K562 (cell line): ENCODE measurements at regions not wholly inside any gene's neighbourhood (a gene's known extent, or its start where the extent isn't known, plus 50 kb on each side); places are given as distances from the start of the nearest gene placed in this dataset.

Experiments
- ADNP ChIP-seq: fragments of 200-800 bp; sonication (Bioruptor generic); IDR thresholded peaks from 2 replicates; pipeline ENCODE4 v1.6.1; 2016; ENCODE audit warnings: missing genetic modification characterization, missing compliant biosample characterization
- ASH1L ChIP-seq: fragments of 450-650 bp; IDR thresholded peaks from 2 replicates; pipeline ENCODE4 v1.6.1; 2018; ENCODE audit warnings: borderline replicate concordance, mild to moderate bottlenecking, low read depth; ENCODE audit not compliant: partially characterized antibody
- BDP1 ChIP-seq: IDR thresholded peaks from 3 replicates; pipeline ENCODE4 v1.6.1; 2011; ENCODE audit not compliant: insufficient read length, insufficient read depth
- CBX1 ChIP-seq: sonication (generic); IDR thresholded peaks from 2 replicates; pipeline ENCODE4 v1.6.1; 2016; ENCODE audit warnings: antibody characterized with exemption, low read depth, mild to moderate bottlenecking
- CCAR2 ChIP-seq: fragments of 200-400 bp; formaldehyde crosslinking; IDR thresholded peaks from 2 replicates; pipeline ENCODE4 v1.6.1; 2017; ENCODE audit warnings: mild to moderate bottlenecking, low read depth, low read length
- CEBPZ ChIP-seq: fragments of 150-350 bp; IDR thresholded peaks from 2 replicates; pipeline ENCODE4 v1.6.1; 2014; ENCODE audit warnings: low read depth, mild to moderate bottlenecking, low read length, borderline replicate concordance
- ETS2 ChIP-seq: IDR thresholded peaks from 2 replicates; pipeline ENCODE4 v1.6.1; 2016; ENCODE audit warnings: borderline replicate concordance, missing genetic modification characterization, mild to moderate bottlenecking, moderate library complexity, missing compliant biosample characterization; ENCODE audit not compliant: poor library complexity, severe bottlenecking
- GTF2E2 ChIP-seq: fragments of 200-800 bp; sonication (Bioruptor generic); IDR thresholded peaks from 2 replicates; pipeline ENCODE4 v1.6.1; 2016; ENCODE audit warnings: missing genetic modification characterization, missing compliant biosample characterization
- JUNB ChIP-seq: fragments of 450-650 bp; formaldehyde crosslinking; conservative IDR thresholded peaks from 2 replicates; pipeline ENCODE4 v1.4.0; 2020; ENCODE audit warnings: mild to moderate bottlenecking
- KLF13 ChIP-seq: fragments of 450-650 bp; IDR thresholded peaks from 2 replicates; pipeline ENCODE4 v1.6.1; 2016; ENCODE audit warnings: missing genetic modification characterization, low read depth, mild to moderate bottlenecking, missing compliant biosample characterization, moderate library complexity, borderline replicate concordance
- MTA2 ChIP-seq: fragments of 450-650 bp; IDR thresholded peaks from 2 replicates; pipeline ENCODE4 v1.6.1; 2016; ENCODE audit warnings: low read depth
- NBN ChIP-seq: fragments of 450-650 bp; IDR thresholded peaks from 2 replicates; pipeline ENCODE4 v1.6.1; 2016; ENCODE audit warnings: low read depth, mild to moderate bottlenecking
- NFATC3 ChIP-seq: fragments of 450-650 bp; IDR thresholded peaks from 2 replicates; pipeline ENCODE4 v1.6.1; 2017; ENCODE audit warnings: mild to moderate bottlenecking
- PCBP1 ChIP-seq: fragments of 200-400 bp; formaldehyde crosslinking; IDR thresholded peaks from 2 replicates; pipeline ENCODE4 v1.6.1; 2018; ENCODE audit warnings: mild to moderate bottlenecking, low read depth, low read length; ENCODE audit not compliant: poor library complexity, severe bottlenecking
- POLR2G ChIP-seq: fragments of 200-400 bp; formaldehyde crosslinking; IDR thresholded peaks from 2 replicates; pipeline ENCODE4 v1.6.1; 2017; ENCODE audit warnings: low read depth, mild to moderate bottlenecking, antibody characterized with exemption, low read length, moderate library complexity
- PYGO2 ChIP-seq: fragments of 450-650 bp; IDR thresholded peaks from 2 replicates; pipeline ENCODE4 v1.6.1; 2016; ENCODE audit warnings: mild to moderate bottlenecking, missing genetic modification characterization, moderate library complexity, missing compliant biosample characterization
- ZFP1 ChIP-seq: fragments of 450-650 bp; formaldehyde crosslinking; IDR thresholded peaks from 2 replicates; pipeline ENCODE4 v1.4.0; 2020; ENCODE audit warnings: mild to moderate bottlenecking, mixed read lengths
- ZKSCAN3 ChIP-seq: fragments of 250-450 bp; sonication (Bioruptor Pico); IDR thresholded peaks from 2 replicates; pipeline ENCODE4 v1.4.0; 2020
- ZNF232 ChIP-seq: sonication (generic); formaldehyde crosslinking; IDR thresholded peaks from 2 replicates; pipeline ENCODE4 v1.8.0; 2022; ENCODE audit warnings: mild to moderate bottlenecking, missing genetic modification reagents
- ZNF785 ChIP-seq: fragments of 250-450 bp; sonication (Bioruptor Pico); IDR thresholded peaks from 2 replicates; pipeline ENCODE4 v1.4.0; 2020; ENCODE audit warnings: mild to moderate bottlenecking
- TF ChIP-seq, protein P1 (sequence below): fragments of 250-450 bp; sonication (Bioruptor Pico); IDR thresholded peaks from 2 replicates; pipeline ENCODE4 v1.9.0; 2021; ENCODE audit warnings: mild to moderate bottlenecking, inconsistent platforms
- TF ChIP-seq, protein P2 (sequence below): IDR thresholded peaks from 2 replicates; pipeline ENCODE4 v1.6.1; 2011; ENCODE audit not compliant: insufficient read length; ENCODE audit errors: extremely low read depth

DNA sequence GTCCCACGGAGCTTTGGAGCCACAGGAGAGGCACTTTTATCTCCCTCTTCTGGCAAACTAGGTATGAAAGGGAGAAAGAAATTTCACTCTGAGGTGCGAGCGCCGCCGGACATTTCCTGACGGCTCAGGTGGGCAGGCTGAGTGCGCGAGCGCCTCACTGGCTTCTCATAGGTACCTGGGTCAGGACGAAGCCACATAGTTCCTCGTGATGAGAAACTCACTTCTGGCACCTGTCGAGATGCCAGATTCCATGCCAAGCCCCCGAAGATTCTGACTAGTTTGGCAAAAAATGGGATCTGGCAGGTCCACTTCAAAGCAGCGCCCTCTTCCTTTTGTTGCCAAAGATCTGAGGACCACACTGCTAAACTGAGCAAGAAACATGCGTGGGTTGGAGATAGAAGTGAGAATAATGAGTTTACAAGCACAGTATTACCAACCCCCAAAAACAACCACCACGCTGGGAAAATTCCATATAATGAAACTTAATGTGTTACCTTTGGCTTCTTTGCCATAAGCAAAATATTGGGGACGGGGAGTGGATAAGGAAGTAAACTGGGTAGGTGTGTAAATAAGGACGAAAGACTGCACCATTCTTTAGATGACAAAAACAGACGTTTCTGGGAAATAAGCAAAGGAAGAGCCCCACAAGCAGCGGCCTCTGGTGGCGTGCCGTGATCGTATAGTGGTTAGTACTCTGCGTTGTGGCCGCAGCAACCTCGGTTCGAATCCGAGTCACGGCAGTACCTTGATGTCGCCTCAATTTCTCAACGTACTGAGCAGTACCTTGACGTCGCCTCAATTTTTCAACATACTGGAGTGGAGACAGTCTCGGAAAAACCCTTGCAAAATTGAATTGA is 89.8 kb upstream of the PRSS16 start (continued):
- TF ChIP-seq JUNB (CRISPR knock-in tag), result no peak
- TF ChIP-seq NBN, result peak; percentile 97
- TF ChIP-seq, protein P1, sequence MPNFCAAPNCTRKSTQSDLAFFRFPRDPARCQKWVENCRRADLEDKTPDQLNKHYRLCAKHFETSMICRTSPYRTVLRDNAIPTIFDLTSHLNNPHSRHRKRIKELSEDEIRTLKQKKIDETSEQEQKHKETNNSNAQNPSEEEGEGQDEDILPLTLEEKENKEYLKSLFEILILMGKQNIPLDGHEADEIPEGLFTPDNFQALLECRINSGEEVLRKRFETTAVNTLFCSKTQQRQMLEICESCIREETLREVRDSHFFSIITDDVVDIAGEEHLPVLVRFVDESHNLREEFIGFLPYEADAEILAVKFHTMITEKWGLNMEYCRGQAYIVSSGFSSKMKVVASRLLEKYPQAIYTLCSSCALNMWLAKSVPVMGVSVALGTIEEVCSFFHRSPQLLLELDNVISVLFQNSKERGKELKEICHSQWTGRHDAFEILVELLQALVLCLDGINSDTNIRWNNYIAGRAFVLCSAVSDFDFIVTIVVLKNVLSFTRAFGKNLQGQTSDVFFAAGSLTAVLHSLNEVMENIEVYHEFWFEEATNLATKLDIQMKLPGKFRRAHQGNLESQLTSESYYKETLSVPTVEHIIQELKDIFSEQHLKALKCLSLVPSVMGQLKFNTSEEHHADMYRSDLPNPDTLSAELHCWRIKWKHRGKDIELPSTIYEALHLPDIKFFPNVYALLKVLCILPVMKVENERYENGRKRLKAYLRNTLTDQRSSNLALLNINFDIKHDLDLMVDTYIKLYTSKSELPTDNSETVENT, result peak; percentile 22; the same call in 1 of the 2 replicates
- no peak for TF ChIP-seq PCBP1
- peak; percentile 78; the same call in 1 of the 2 replicates for TF ChIP-seq NFATC3
- TF ChIP-seq CBX1, result no peak
- peak; percentile 97 for TF ChIP-seq ADNP (tag)
- no peak for TF ChIP-seq CEBPZ
- TF ChIP-seq CCAR2, result no peak
- no peak for TF ChIP-seq ZNF785
- TF ChIP-seq PYGO2, result no peak
- no peak for TF ChIP-seq POLR2G
- no peak for TF ChIP-seq ETS2 (tag)
- TF ChIP-seq ASH1L, result no peak
- TF ChIP-seq KLF13 (tag), result no peak; the same call in 1 of the 2 replicates
- TF ChIP-seq GTF2E2 (tag), result peak; percentile 39; the same call in 1 of the 2 replicates
- no peak for TF ChIP-seq ZNF232
- peak; percentile 69 for TF ChIP-seq BDP1
- TF ChIP-seq ZFP1, result no peak
- TF ChIP-seq, protein P2, sequence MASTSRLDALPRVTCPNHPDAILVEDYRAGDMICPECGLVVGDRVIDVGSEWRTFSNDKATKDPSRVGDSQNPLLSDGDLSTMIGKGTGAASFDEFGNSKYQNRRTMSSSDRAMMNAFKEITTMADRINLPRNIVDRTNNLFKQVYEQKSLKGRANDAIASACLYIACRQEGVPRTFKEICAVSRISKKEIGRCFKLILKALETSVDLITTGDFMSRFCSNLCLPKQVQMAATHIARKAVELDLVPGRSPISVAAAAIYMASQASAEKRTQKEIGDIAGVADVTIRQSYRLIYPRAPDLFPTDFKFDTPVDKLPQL, result no peak
- TF ChIP-seq MTA2, result no peak
- TF ChIP-seq ZKSCAN3, result no peak
